ENCODE measurements at regions not wholly inside any gene's neighbourhood (a gene's known extent, or its start where the extent isn't known, plus 50 kb on each side); places are given as distances from the start of the nearest gene placed in this dataset.

DNA sequence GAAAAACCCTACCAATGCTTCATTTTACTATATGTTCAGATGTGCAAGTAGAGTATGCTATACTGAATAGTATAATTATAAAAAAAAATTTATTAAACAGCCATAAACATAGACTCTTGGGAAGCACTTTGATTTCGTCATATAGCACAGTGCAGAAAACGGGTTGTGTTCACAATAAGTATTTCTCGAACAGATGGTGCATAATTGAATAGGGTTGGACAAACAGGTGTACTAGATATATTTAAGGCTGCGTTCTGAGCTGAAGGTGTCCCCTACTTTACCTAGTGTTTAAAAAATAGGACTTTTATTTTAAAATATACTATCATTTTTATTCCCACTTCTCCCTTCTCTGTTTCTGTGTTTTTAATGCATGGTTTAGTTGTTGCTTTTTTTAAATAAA, 841.5 kb downstream of the ANKRD7 start:
- no peaks in the 10 kb centered on the region for H3K9me3 ChIP-seq (ENCODE audit: insufficient read depth, low read length)
- H3K4me2 ChIP-seq (ENCODE audit: low read depth, low read length, poor library complexity, severe bottlenecking): no peak overlapping the region
- H3K27ac ChIP-seq (ENCODE audit: low read depth, low read length): no peak overlapping the region
- no peaks in the 10 kb centered on the region for H3K27me3 ChIP-seq (ENCODE audit: low read length)
- H3K9ac ChIP-seq (ENCODE audit: low read length): no peak overlapping the region
- no peaks in the 10 kb centered on the region for H3F3A ChIP-seq (ENCODE audit: insufficient read depth)
- H3K4me3 ChIP-seq (ENCODE audit: insufficient read depth, low read length, poor library complexity, severe bottlenecking): no peak overlapping the region
- TF ChIP-seq EZH2phosphoT487 (conservative IDR thresholded peaks at IDR 0.05; ENCODE audit: low read length): no peak
- TF ChIP-seq, protein P1, sequence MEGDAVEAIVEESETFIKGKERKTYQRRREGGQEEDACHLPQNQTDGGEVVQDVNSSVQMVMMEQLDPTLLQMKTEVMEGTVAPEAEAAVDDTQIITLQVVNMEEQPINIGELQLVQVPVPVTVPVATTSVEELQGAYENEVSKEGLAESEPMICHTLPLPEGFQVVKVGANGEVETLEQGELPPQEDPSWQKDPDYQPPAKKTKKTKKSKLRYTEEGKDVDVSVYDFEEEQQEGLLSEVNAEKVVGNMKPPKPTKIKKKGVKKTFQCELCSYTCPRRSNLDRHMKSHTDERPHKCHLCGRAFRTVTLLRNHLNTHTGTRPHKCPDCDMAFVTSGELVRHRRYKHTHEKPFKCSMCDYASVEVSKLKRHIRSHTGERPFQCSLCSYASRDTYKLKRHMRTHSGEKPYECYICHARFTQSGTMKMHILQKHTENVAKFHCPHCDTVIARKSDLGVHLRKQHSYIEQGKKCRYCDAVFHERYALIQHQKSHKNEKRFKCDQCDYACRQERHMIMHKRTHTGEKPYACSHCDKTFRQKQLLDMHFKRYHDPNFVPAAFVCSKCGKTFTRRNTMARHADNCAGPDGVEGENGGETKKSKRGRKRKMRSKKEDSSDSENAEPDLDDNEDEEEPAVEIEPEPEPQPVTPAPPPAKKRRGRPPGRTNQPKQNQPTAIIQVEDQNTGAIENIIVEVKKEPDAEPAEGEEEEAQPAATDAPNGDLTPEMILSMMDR (IDR thresholded peaks at IDR 0.05; ENCODE audit: insufficient read depth, low read length, poor library complexity, severe bottlenecking): no peak
- H3K36me3 ChIP-seq (ENCODE audit: low read length): no peaks in the 10 kb centered on the region
- no peak overlapping the region for H2AFZ ChIP-seq (ENCODE audit: low read depth, low read length, severe bottlenecking)
- no peaks in the 10 kb centered on the region for H3K79me2 ChIP-seq (ENCODE audit: insufficient read depth, low read length)
- no peaks in the 10 kb centered on the region for H4K20me1 ChIP-seq (ENCODE audit: low read depth, low read length)
- no peaks in the 10 kb centered on the region for H3K9me2 ChIP-seq (replicated peaks; ENCODE audit: insufficient read depth, low read length)

DNA sequence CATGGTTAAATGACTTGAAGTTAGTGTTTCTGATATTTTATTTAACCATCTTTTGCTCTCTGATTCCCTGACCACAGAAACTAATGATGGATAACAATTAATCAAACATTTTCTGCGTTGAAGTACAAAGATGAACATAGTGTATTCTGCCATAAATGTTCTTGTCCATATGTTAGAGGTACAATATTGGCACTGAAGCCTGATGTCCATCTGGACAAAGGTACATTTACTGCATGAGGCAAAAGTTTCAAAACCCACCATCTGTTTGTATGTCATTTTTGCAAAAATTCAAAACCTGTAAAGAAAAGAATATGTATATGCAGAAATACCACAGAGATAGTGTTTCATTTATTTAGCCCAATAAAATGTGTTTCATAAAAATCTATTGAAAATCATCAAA, 861.5 kb downstream of the ANKRD7 start:
- Histone ChIP-seq H3K27me3 (ENCODE audit: low read length) (no peaks in the 10 kb centered on the region), H3K9me2 (replicated peaks; ENCODE audit: insufficient read depth, low read length) (no peaks in the 10 kb centered on the region), H3K4me3 (ENCODE audit: insufficient read depth, low read length, poor library complexity, severe bottlenecking) (no peak overlapping the region), H3K9ac (ENCODE audit: low read length) (no peak overlapping the region), H3K9me3 (ENCODE audit: insufficient read depth, low read length) (no peaks in the 10 kb centered on the region), H3K4me2 (ENCODE audit: low read depth, low read length, poor library complexity, severe bottlenecking) (no peak overlapping the region), H3K27ac (ENCODE audit: low read depth, low read length) (no peak overlapping the region), H3F3A (ENCODE audit: insufficient read depth) (no peaks in the 10 kb centered on the region), H4K20me1 (ENCODE audit: low read depth, low read length) (no peaks in the 10 kb centered on the region), H2AFZ (ENCODE audit: low read depth, low read length, severe bottlenecking) (no peak overlapping the region), H3K79me2 (ENCODE audit: insufficient read depth, low read length) (no peaks in the 10 kb centered on the region), H3K36me3 (ENCODE audit: low read length) (no peaks in the 10 kb centered on the region)
- TF ChIP-seq EZH2phosphoT487 (conservative IDR thresholded peaks at IDR 0.05; ENCODE audit: low read length): no peak
- TF ChIP-seq, protein P1 (IDR thresholded peaks at IDR 0.05; ENCODE audit: insufficient read depth, low read length, poor library complexity, severe bottlenecking): no peak

DNA sequence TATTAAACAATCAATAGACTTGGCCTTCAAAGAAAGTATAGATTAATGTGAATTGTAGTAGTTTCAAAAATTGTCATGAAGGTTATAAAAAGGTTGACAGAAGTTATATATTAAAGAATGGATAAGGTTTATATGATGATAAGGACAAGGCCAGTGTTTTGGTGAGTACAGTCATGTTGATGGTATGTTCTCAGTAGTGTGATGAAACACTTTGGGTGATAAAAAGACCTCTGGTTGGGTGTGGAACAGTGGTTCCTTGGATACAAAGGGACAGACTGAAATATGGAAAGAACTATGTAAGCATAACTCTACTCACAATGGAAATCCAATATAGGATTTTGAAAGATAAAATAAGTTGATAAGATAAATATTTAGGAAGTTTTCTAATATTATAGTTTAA, 866.3 kb downstream of the ANKRD7 start:
- H2AFZ ChIP-seq (ENCODE audit: low read depth, low read length, severe bottlenecking): no peak overlapping the region
- no peaks in the 10 kb centered on the region for H3K9me3 ChIP-seq (ENCODE audit: insufficient read depth, low read length)
- no peaks in the 10 kb centered on the region for H3K79me2 ChIP-seq (ENCODE audit: insufficient read depth, low read length)
- H4K20me1 ChIP-seq (ENCODE audit: low read depth, low read length): no peaks in the 10 kb centered on the region
- H3K9ac ChIP-seq (ENCODE audit: low read length): no peak overlapping the region
- no peak overlapping the region for H3K27ac ChIP-seq (ENCODE audit: low read depth, low read length)
- no peaks in the 10 kb centered on the region for H3K36me3 ChIP-seq (ENCODE audit: low read length)
- TF ChIP-seq EZH2phosphoT487 (conservative IDR thresholded peaks at IDR 0.05; ENCODE audit: low read length): no peak
- TF ChIP-seq, protein P1 (IDR thresholded peaks at IDR 0.05; ENCODE audit: insufficient read depth, low read length, poor library complexity, severe bottlenecking): no peak
- no peaks in the 10 kb centered on the region for H3K27me3 ChIP-seq (ENCODE audit: low read length)
- no peak overlapping the region for H3K4me2 ChIP-seq (ENCODE audit: low read depth, low read length, poor library complexity, severe bottlenecking)
- H3K9me2 ChIP-seq (replicated peaks; ENCODE audit: insufficient read depth, low read length): no peaks in the 10 kb centered on the region
- no peaks in the 10 kb centered on the region for H3F3A ChIP-seq (ENCODE audit: insufficient read depth)
- no peak overlapping the region for H3K4me3 ChIP-seq (ENCODE audit: insufficient read depth, low read length, poor library complexity, severe bottlenecking)
